ENCODE measurements at regions not wholly inside any gene's neighbourhood (a gene's known extent, or its start where the extent isn't known, plus 50 kb on each side); places are given as distances from the start of the nearest gene placed in this dataset.

DNA sequence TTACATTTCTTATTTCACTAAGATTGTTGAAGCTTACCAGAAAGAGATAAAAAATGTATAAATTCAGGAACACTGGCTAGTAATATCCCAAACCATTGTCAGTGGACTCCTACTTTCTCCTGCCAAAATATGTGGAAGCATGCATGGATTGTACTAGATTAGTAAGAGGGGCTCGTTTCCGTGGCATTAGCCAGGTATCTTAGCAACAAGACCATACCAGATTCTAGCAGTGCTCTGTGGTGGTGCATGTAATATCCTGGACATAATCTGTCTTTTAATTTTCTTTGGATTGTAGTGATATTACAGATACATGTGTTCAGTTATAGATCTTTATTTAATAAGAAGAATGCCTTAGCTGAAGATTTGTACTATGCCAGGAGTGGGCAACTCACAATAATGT is 371.9 kb upstream of the PITX2 start:
- Histone ChIP-seq H2BK120ac (ENCODE audit: low read depth, low read length) (no peak overlapping the region), H3K79me1 (ENCODE audit: low read depth in 1 of 2, low read length in 2 of 2) (no peaks in the 10 kb centered on the region), H3K4me2 (ENCODE audit: low read depth, low read length) (no peak overlapping the region), H3K9me3 (ENCODE audit: control insufficient read depth, insufficient read depth, low read length) (no peaks in the 10 kb centered on the region), H4K8ac (ENCODE audit: low read depth in 2 of 2, low read length in 2 of 2) (no peak overlapping the region), H3K4me1 (ENCODE audit: control insufficient read depth, insufficient read depth, low read length) (no peaks in the 10 kb centered on the region), H3K4me3 (ENCODE audit: insufficient read depth, low read depth, low read length) (no peak overlapping the region), H3K27ac (ENCODE audit: insufficient read depth, low read length) (no peak overlapping the region), H3K18ac (ENCODE audit: low read depth, low read length) (no peak overlapping the region), H2AK5ac (ENCODE audit: low read depth, low read length) (no peak overlapping the region), H3K27me3 (ENCODE audit: control insufficient read depth, insufficient read depth, low read length) (no peaks in the 10 kb centered on the region), H3K9ac (ENCODE audit: low read depth, low read length) (no peak overlapping the region), H2BK5ac (ENCODE audit: low read depth, low read length, poor library complexity, severe bottlenecking) (no peak overlapping the region), H3K56ac (ENCODE audit: extremely low read depth, insufficient read depth, low read length) (no peak overlapping the region), H3K4ac (ENCODE audit: low read depth, low read length) (no peak overlapping the region), H2BK15ac (ENCODE audit: low read depth, low read length) (no peak overlapping the region), H4K91ac (ENCODE audit: insufficient read depth, low read depth, low read length) (no peak overlapping the region), H4K20me1 (ENCODE audit: insufficient read depth, low read length) (no peaks in the 10 kb centered on the region), H2BK20ac (ENCODE audit: low read depth, low read length) (no peak overlapping the region), H3K23ac (ENCODE audit: low read depth, low read length) (no peak overlapping the region), H3K36me3 (ENCODE audit: control insufficient read depth, insufficient read depth, low read length) (no peaks in the 10 kb centered on the region), H2AFZ (replicated peaks; ENCODE audit: low read length, poor library complexity) (no peak overlapping the region), H4K5ac (ENCODE audit: low read depth, low read length) (no peak overlapping the region), H3K14ac (replicated peaks; ENCODE audit: low read depth, low read length) (no peak overlapping the region), H3K9me1 (ENCODE audit: insufficient read depth, low read length) (no peaks in the 10 kb centered on the region), H2AK9ac (replicated peaks; ENCODE audit: low read depth, low read length, poor library complexity) (no peak overlapping the region)
- TF ChIP-seq MAFK (IDR thresholded peaks at IDR 0.05; ENCODE audit: low read depth, low read length) (no peak), RCOR1 (IDR thresholded peaks at IDR 0.05; ENCODE audit: insufficient replicate concordance, low read length) (no peak)
- intact Hi-C loops (cut with micrococcal nuclease) = no loop called here
- CTCF ChIA-PET = no interaction called here
- no peak for ATAC-seq (ENCODE audit: low read depth)
- no peak for DNase-seq
- BruUV-seq (replicated peaks) = no TSS peak
- POLR2A ChIA-PET (ENCODE audit: unreplicated experiment) = no interaction called here
- in situ Hi-C loops (cut with MboI; ENCODE audit: low sequenced_read_pairs) = no loop called here
- dilution Hi-C loops (cut with HindIII; ENCODE audit: low sequenced_read_pairs, unreplicated experiment) = no loop called here
- WGBS, 2 experiments (ENCODE audit: extremely low coverage in 2 of 2, insufficient read length in 1 of 2) = no CpG with 5 or more reads among the region's 2 CpGs

Data from IMR-90 (cell line).